Mesodermal cell (in vitro differentiated cells): ENCODE measurements at regions not wholly inside any gene's neighbourhood (a gene's known extent, or its start where the extent isn't known, plus 50 kb on each side); places are given as distances from the start of the nearest gene placed in this dataset.

ENCODE experiments used
- H3K27ac ChIP-seq: 2 replicates; pipeline ENCODE4 v1.7.0; 2013; ENCODE audit warnings: mild to moderate bottlenecking, low read depth, low read length, moderate library complexity; ENCODE audit not compliant: severe bottlenecking
- H3K36me3 ChIP-seq: 2 replicates; pipeline ENCODE4 v1.7.1; 2013; ENCODE audit warnings: mild to moderate bottlenecking, low read length, moderate library complexity; ENCODE audit not compliant: control insufficient read depth, insufficient read depth
- H3K4me1 ChIP-seq: one replicate; pipeline ENCODE4 v1.7.1; 2013; ENCODE audit warnings: mild to moderate bottlenecking, low read length; ENCODE audit not compliant: insufficient read depth, control insufficient read depth, poor library complexity, severe bottlenecking
- H3K4me3 ChIP-seq: 2 replicates; pipeline ENCODE4 v1.7.0; 2013; ENCODE audit warnings: low read length, control low read depth, mild to moderate bottlenecking; ENCODE audit not compliant: insufficient read depth, poor library complexity, severe bottlenecking; ENCODE audit errors: extremely low read depth
- H3K9me3 ChIP-seq: 2 replicates; pipeline ENCODE4 v1.7.1; 2013; ENCODE audit warnings: mild to moderate bottlenecking, low read length, moderate library complexity; ENCODE audit not compliant: control insufficient read depth
- WGBS, 2 experiments: methylation state at CpG; one replicate each; pipeline ENCODE4 v1.1.5; 2013; ENCODE audit warnings: missing lambda C conversion rate in 2 of 2; ENCODE audit not compliant: insufficient coverage in 2 of 2; 5-methylcytosine and 5-hydroxymethylcytosine counted together

GRCh38 chr2:147760984-147761383, 83.8 kb upstream of the ACVR2A start:
- Histone ChIP-seq H3K27ac (no peak overlapping the region), H3K9me3 (no peaks in the 10 kb centered on the region), H3K4me3 (no peak overlapping the region), H3K4me1 (peaks cover 9% of the 10 kb centered on the region), H3K36me3 (no peaks in the 10 kb centered on the region)
- 60 to 92% methylated on average over 1 to 2 of the region's 2 CpGs for WGBS, 2 experiments

GRCh38 chr2:147759536-147759935, 85.3 kb upstream of the ACVR2A start:
- Histone ChIP-seq H3K27ac (no peak overlapping the region), H3K9me3 (no peaks in the 10 kb centered on the region), H3K4me3 (no peak overlapping the region), H3K36me3 (no peaks in the 10 kb centered on the region), H3K4me1 (peaks cover 9% of the 10 kb centered on the region)
- WGBS, 2 experiments: 82 to 90% methylated on average over 3 of the region's 3 CpGs

- Histone ChIP-seq H3K9me3 (no peaks in the 10 kb centered on the region), H3K36me3 (no peaks in the 10 kb centered on the region), H3K27ac (no peak overlapping the region), H3K4me1 (peaks cover 9% of the 10 kb centered on the region), H3K4me3 (no peak overlapping the region)
- WGBS, 2 experiments: 100% methylated on average over 1 of the region's 2 CpGs; no CpG with 5 or more reads in 1 of the 2 experiments
Measured at GRCh38 chr2:147758821-147759220, 86.0 kb upstream of the ACVR2A start.

GRCh38 chr2:147756069-147756468, 88.8 kb upstream of the ACVR2A start:
- Histone ChIP-seq H3K4me1 (peaks cover 6% of the 10 kb centered on the region), H3K9me3 (no peaks in the 10 kb centered on the region), H3K27ac (no peak overlapping the region), H3K4me3 (no peak overlapping the region), H3K36me3 (no peaks in the 10 kb centered on the region)
- WGBS, 2 experiments: no CpG with 5 or more reads among the region's 2 CpGs

- Histone ChIP-seq H3K9me3 (no peaks in the 10 kb centered on the region), H3K36me3 (no peaks in the 10 kb centered on the region), H3K4me3 (no peak overlapping the region), H3K27ac (no peak overlapping the region), H3K4me1 (peaks cover 4% of the 10 kb centered on the region)
- WGBS, 2 experiments: no CpG with 5 or more reads among the region's 2 CpGs
Measured at GRCh38 chr2:147740211-147740927, 104.5 kb upstream of the ACVR2A start.

GRCh38 chr2:147739508-147739907, 105.3 kb upstream of the ACVR2A start:
- WGBS, 2 experiments: no CpG with 5 or more reads among the region's 3 CpGs
- Histone ChIP-seq H3K4me1 (peaks cover 4% of the 10 kb centered on the region), H3K27ac (no peak overlapping the region), H3K9me3 (no peaks in the 10 kb centered on the region), H3K4me3 (no peak overlapping the region), H3K36me3 (no peaks in the 10 kb centered on the region)

GRCh38 chr2:147718831-147719230, 126.0 kb upstream of the ACVR2A start:
- Histone ChIP-seq H3K36me3 (no peaks in the 10 kb centered on the region), H3K27ac (no peak overlapping the region), H3K4me1 (no peaks in the 10 kb centered on the region), H3K4me3 (no peak overlapping the region), H3K9me3 (no peaks in the 10 kb centered on the region)
- WGBS, 2 experiments: no CpG with 5 or more reads among the region's 2 CpGs

GRCh38 chr2:147716906-147717305, 127.9 kb upstream of the ACVR2A start:
- Histone ChIP-seq H3K4me3 (no peak overlapping the region), H3K9me3 (no peaks in the 10 kb centered on the region), H3K36me3 (no peaks in the 10 kb centered on the region), H3K27ac (no peak overlapping the region), H3K4me1 (no peaks in the 10 kb centered on the region)

- Histone ChIP-seq H3K36me3 (no peaks in the 10 kb centered on the region), H3K4me3 (no peak overlapping the region), H3K4me1 (no peaks in the 10 kb centered on the region), H3K27ac (no peak overlapping the region), H3K9me3 (no peaks in the 10 kb centered on the region)
Measured at GRCh38 chr2:147715807-147716206, 129.0 kb upstream of the ACVR2A start.

GRCh38 chr2:147714582-147714981, 130.2 kb upstream of the ACVR2A start:
- WGBS, 2 experiments: 90% methylated on average over 2 of the region's 3 CpGs; no CpG with 5 or more reads in 1 of the 2 experiments
- H3K4me3 ChIP-seq: no peak overlapping the region
- no peak overlapping the region for H3K27ac ChIP-seq

GRCh38 chr2:147713349-147713748, 131.5 kb upstream of the ACVR2A start:
- Histone ChIP-seq H3K36me3 (no peaks in the 10 kb centered on the region), H3K4me3 (no peak overlapping the region), H3K4me1 (no peaks in the 10 kb centered on the region), H3K9me3 (no peaks in the 10 kb centered on the region), H3K27ac (no peak overlapping the region)

More at GRCh38 chr2:147714582-147714981, 130.2 kb upstream of the ACVR2A start:
- Histone ChIP-seq H3K9me3 (no peaks in the 10 kb centered on the region), H3K36me3 (no peaks in the 10 kb centered on the region), H3K4me1 (no peaks in the 10 kb centered on the region)
